GM19452 (cell line): ENCODE measurements at regions not wholly inside any gene's neighbourhood (a gene's known extent, or its start where the extent isn't known, plus 50 kb on each side); places are given as distances from the start of the nearest gene placed in this dataset.
"Not testable (repeated sequence)": the region's sequence is repeated elsewhere in the genome, so short reads cannot be mapped to it uniquely, and the experiment has no call there.

ENCODE experiments used
- ATAC-seq: cut with Tn5 transposase; IDR thresholded peaks from one replicate; pipeline ENCODE4 v1.9.1; 2021; ENCODE audit not compliant: unreplicated experiment

GRCh38 chr9:27800692-27801370 is 227.6 kb upstream of the C9orf72 start:
- ATAC-seq = no peak

- no peak for ATAC-seq
Observed at GRCh38 chr9:27801545-27801944, 228.3 kb upstream of the C9orf72 start.

- no peak for ATAC-seq
Observed at GRCh38 chr9:27802418-27802817, 229.1 kb upstream of the C9orf72 start.

- ATAC-seq = no peak
Observed at GRCh38 chr9:27808864-27809263, 235.6 kb upstream of the C9orf72 start.

GRCh38 chr9:27817747-27818146 is 244.5 kb upstream of the C9orf72 start:
- no peak for ATAC-seq

- ATAC-seq = no peak
Observed at GRCh38 chr9:27818348-27818747, 245.1 kb upstream of the C9orf72 start.

GRCh38 chr9:27828908-27829307 is 255.6 kb upstream of the C9orf72 start:
- ATAC-seq = no peak

GRCh38 chr9:27829621-27830020 is 256.3 kb upstream of the C9orf72 start:
- no peak for ATAC-seq

GRCh38 chr9:27832108-27832507 is 258.8 kb upstream of the C9orf72 start:
- ATAC-seq = not testable (repeated sequence)

- ATAC-seq = no peak
Observed at GRCh38 chr9:27835286-27835685, 262.0 kb upstream of the C9orf72 start.

- ATAC-seq = no peak
Observed at GRCh38 chr9:27835746-27836145, 262.5 kb upstream of the C9orf72 start.

- ATAC-seq = no peak
Observed at GRCh38 chr9:27836661-27837401, 263.6 kb upstream of the C9orf72 start.

- no peak for ATAC-seq
Observed at GRCh38 chr9:27838876-27839275, 265.6 kb upstream of the C9orf72 start.

GRCh38 chr9:27839767-27840166 is 266.5 kb upstream of the C9orf72 start:
- not testable (repeated sequence) for ATAC-seq

- no peak for ATAC-seq
Observed at GRCh38 chr9:27844797-27845196, 271.5 kb upstream of the C9orf72 start.

GRCh38 chr9:27847380-27847779 is 274.1 kb upstream of the C9orf72 start:
- no peak for ATAC-seq

GRCh38 chr9:27847818-27848217 is 274.5 kb upstream of the C9orf72 start:
- ATAC-seq = no peak

- no peak for ATAC-seq
Observed at GRCh38 chr9:27848315-27848714, 275.0 kb upstream of the C9orf72 start.

GRCh38 chr9:27851858-27852257 is 278.6 kb upstream of the C9orf72 start:
- no peak for ATAC-seq

- ATAC-seq = no peak
Observed at GRCh38 chr9:27853529-27853928, 280.2 kb upstream of the C9orf72 start.

GRCh38 chr9:27856054-27856453 is 282.8 kb upstream of the C9orf72 start:
- ATAC-seq = no peak

- no peak for ATAC-seq
Observed at GRCh38 chr9:27856748-27857147, 283.5 kb upstream of the C9orf72 start.

- no peak for ATAC-seq
Observed at GRCh38 chr9:27861887-27862286, 288.6 kb upstream of the C9orf72 start.
